GM12891 (cell line): ENCODE measurements at regions not wholly inside any gene's neighbourhood (a gene's known extent, or its start where the extent isn't known, plus 50 kb on each side); places are given as distances from the start of the nearest gene placed in this dataset.

Experiments used
- PAX5 ChIP-seq: IDR thresholded peaks from 2 replicates; pipeline ENCODE4 v1.6.1; 2011; ENCODE audit warnings: low read length, moderate library complexity, mild to moderate bottlenecking; ENCODE audit not compliant: insufficient read depth, severe bottlenecking
- POLR2A ChIP-seq: IDR thresholded peaks from 2 replicates; pipeline ENCODE4 v1.6.1; 2011; ENCODE audit warnings: low read depth, low read length, control low read depth
- POLR2AphosphoS5 ChIP-seq: IDR thresholded peaks from 2 replicates; pipeline ENCODE4 v1.6.1; 2011; ENCODE audit warnings: low read depth, low read length, control low read depth
- SPI1 ChIP-seq: IDR thresholded peaks from 2 replicates; pipeline ENCODE4 v1.6.1; 2011; ENCODE audit warnings: low read depth, low read length, control low read depth
- TAF1 ChIP-seq: IDR thresholded peaks from 2 replicates; pipeline ENCODE4 v1.6.1; 2011; ENCODE audit warnings: low read depth, low read length, control low read depth

GRCh38 chr5:54705994-54706653, 188.6 kb downstream of the SNX18 start:
- TF ChIP-seq POLR2A (no peak), POLR2AphosphoS5 (no peak), TAF1 (no peak), SPI1 (no peak), PAX5 (no peak)
